Kidney glomerular epithelial cell (primary cell): ENCODE measurements at regions not wholly inside any gene's neighbourhood (a gene's known extent, or its start where the extent isn't known, plus 50 kb on each side); places are given as distances from the start of the nearest gene placed in this dataset.

Experiments used
- DNase-seq: peaks from one replicate; lab custom pipeline; 2025; lab: John Stamatoyannopoulos, UW

DNA sequence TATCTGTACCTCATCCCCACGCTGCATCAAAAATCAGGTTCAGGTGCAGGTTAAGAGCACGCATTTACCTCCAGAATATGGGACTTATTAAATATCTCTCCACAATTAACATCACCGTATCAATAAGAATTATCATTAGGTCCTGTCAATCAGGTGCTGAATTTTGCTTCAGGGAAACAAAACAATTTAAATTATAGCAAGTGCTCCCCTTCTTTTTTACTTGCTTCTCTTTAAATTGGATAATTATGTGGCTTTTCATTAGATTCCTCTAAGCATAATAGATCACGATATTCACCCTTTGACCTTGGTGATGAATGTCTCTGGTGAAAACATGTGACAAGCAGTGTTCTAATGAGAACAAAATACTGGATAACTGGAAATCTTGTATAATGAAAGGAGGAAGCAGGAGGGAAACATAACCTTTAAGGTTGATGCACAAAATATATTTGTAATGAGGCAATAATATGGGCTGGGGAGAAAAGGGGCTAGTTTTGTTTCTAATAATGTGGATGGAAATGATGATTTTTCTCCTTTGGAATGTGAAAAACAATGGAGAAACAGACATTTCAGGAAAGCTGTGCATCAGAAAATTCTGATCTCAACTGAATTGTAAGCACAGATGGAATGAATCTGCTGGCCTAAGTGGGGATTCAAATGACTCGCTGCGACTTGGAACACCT, 166.9 kb downstream of the SNX10 start:
- no peak for DNase-seq

GRCh38 chr7:26459540-26460193, 168.0 kb downstream of the SNX10 start:
- no peak for DNase-seq

DNA sequence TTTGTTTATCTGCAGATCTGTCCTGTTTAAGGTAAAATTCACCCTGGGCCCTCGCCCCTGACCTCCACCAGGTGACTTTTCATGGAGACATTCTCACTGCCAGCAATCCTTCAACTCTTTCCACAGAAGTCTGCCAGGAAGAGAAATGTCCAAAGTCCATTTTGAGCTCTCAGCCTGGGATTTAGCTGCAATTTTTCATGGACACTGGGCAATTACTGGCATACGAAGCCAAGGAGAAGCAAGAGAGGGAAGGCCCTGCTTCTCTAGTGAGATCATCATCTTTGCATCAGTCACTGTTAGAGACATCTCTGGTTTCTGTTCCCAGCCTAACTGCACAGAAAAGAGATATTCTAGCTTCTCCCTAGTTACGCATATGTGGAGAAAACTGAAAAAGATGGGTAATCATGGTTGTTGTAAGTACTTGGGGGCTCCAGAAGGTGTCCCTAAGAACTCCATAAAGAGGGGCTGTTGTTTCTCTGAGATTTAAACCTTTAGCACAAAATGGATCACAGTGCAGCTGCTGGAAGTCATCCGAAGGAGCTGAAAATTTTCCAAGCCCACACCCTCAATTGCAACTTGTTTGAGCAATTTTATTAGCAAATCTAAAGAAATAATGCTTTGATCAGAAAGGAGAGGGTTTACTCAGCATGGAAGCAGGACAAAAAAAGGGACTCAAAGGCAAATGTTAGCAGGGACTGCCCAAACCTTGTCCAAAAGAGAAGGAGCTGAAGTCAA, 168.9 kb downstream of the SNX10 start:
- DNase-seq, result no peak

DNA sequence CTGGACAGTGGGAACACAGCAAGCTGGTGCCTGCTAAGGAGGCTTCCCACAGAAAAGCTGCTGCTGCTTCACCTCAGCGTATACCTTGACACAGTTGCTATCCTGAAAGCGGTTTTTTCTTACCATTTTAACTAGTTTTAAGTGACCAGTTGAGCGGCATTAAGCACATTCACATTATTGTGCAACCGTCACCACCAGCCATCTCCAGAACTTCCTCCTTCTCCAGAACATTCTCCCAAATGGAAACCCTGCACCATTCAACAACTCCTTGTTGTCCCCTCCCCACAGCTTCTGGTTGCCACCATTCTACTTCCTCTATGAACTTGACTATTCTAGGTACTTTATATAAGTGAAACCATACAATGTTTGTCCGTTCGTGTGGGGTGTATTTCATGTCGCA, 169.9 kb downstream of the SNX10 start:
- no peak for DNase-seq

DNA sequence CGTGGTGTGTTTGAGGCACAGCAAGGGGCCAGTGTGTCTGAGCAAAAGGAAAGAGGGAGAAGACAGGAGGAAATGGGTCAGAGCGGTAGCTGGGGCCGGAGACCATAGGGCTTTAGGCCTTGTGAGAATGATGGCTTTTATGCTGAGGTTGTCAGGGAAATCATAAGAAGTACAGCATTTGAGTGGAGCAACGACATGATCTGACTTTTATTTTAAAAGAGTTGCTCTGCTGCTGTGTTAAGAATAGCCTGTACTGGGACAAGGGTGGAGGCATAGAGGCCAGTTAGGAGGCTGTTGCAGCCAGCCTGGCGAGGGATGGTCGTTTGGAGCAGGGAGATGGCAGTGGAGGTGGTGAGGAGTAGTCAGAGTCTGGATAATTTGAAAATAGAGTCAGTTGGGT, 174.3 kb downstream of the SNX10 start:
- DNase-seq, result no peak

- no peak for DNase-seq
Observed at GRCh38 chr7:26467104-26467503, 175.4 kb downstream of the SNX10 start.

- no peak for DNase-seq
Observed at GRCh38 chr7:26467541-26467940, 175.9 kb downstream of the SNX10 start.

DNA sequence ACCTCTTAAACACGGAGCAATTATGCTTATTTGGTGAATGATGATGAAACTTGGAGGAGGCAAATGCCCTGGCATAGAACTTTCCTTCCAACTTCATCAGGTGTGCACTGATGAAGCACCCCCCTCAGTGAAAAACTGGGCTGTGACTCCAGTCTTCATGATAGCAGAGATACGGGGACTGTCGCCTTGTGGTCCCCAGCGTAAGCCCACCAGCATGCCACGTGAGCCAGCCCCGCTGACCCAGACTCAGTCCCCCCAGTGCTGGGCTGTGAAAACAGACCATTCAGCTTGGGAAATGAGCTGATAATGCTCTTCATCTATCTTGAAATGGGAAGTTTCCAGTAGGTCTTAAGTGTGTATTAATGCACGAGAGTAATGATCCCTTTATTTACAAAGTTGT, 177.0 kb downstream of the SNX10 start:
- DNase-seq, result no peak

GRCh38 chr7:26469188-26469587, 177.5 kb downstream of the SNX10 start:
- DNase-seq, result no peak

- DNase-seq, result no peak
Observed at GRCh38 chr7:26470691-26471090, 179.0 kb downstream of the SNX10 start.

GRCh38 chr7:26471306-26472075, 179.8 kb downstream of the SNX10 start:
- no peak for DNase-seq

DNA sequence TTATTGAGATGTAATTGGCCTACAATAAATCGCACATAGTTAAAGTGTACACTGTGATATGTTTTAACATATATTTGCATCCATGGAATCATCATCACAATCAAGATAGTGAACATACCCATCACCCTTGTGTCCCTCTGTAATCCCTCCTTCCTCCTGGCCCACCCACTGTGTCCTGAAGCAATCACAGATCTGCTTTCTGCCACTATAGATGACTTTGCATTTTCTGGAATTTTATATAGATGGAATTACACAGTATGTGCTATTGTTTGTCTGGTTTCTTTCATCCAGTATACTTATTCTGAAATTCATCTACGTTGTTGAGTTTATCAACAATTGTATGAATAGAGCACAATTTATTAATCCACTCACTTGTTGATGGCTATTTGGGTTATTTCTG, 181.3 kb downstream of the SNX10 start:
- no peak for DNase-seq

DNA sequence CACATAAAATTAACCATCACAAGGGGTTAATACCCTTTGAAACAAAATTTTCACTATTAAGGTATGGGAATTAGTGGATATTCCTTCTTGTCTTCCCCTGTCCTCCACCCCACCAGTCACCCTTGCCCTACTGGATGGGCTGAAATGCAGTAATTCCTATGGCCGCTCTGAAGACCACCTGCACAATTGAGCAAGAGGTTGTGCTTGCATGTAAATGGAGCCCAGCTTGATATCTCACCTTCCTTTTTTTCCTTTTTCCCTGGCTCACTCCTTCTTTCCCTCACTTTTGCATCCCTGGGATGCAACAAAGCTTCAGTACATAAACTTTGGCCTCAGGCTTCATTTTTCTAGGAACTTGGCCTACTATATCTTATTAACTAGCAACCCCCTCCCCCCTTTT, 184.6 kb downstream of the SNX10 start:
- no peak for DNase-seq

- DNase-seq, result no peak
Observed at GRCh38 chr7:26477381-26477990, 185.8 kb downstream of the SNX10 start.

GRCh38 chr7:26478550-26478949, 186.9 kb downstream of the SNX10 start:
- DNase-seq, result no peak

DNA sequence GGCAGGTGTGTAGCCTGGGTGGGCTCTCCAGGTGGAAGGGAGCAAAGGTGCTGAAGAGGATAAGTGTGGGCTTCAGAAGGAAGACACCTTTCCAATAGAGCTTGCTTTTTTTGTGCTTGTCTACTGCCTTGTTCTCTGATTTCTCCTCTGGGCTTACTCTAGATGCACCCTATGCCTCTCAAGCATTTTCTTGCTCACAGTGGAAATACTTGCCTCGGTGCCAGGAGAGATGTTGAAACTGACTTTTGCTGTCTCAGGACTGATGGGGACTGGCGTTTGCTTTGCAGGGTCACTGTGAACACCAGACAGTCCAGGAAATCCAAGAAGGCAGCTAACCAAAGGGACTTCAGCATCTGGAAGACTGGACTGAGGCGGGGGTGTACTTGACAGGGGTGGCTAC, 187.9 kb downstream of the SNX10 start:
- DNase-seq, result no peak

- DNase-seq, result no peak
Observed at GRCh38 chr7:26480156-26480555, 188.5 kb downstream of the SNX10 start.

DNA sequence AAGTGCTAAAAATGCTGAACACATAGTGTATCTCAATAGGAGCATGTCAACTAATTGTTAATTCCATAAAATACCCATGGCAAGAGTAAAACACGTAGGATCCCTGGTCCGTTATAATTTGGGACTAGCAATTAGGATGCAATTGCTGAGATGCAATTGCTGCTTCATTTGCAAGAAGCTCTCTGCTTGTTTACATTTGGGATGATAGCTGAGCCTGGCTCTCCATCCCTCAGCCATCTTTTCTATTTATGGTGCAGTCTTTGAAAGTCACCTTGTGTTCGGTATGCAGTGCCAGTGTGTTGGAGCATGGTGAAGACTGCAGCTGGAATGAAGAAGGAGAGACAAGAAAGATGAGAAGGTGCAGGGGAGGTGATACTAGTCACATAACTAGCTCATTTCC, 191.3 kb downstream of the SNX10 start:
- no peak for DNase-seq

- no peak for DNase-seq
Observed at GRCh38 chr7:26483843-26484242, 192.2 kb downstream of the SNX10 start.

DNA sequence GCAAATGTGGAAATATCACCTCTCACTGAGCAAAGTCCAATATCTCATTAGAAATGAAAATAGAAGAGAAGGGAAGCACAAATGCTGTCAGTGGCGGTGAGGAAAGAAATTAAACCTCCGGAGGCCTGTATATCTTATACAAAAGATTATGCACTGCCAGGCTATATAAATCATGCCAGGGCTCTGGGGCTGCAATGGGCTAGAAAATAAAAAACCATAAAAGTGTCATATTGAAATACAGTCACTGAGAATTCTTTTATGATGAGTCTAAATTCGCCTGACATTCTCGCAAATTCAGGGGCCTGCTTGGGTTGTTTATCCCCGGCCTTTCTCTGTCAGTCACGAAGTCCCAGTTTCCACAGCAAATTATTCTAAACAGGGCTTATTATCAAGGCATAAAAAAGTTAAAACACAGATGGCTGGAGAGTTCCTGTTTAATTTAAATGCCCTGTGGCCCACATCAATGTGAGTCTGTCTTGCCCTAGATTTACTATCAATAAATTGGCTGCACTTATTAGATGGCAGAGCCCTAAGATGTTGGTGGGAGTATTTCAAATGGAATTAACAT, 193.8 kb downstream of the SNX10 start:
- peak; percentile 13 for DNase-seq

DNA sequence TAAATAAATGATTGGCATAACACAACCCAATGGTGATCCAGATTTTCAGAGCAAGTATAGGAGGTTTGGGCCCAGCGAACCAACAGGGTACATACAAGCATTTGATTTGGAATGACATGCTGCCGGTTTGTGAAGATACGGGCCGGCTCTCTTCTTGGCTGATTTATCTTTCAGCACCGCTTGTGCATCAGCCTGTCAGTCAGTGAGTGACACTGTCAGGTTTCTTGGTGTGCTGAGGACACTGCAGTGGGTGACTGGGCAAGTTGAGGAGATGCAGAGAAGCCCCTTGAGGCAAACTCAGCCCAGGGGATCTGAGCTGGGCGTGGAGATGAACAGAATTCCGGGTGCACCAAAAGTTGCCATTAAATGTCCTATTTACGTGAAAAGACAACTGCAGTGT, 194.5 kb downstream of the SNX10 start:
- DNase-seq, result no peak
